Stimulated activated CD8-positive, alpha-beta memory T cell treated with anti-CD3 and anti-CD28 coated beads, Interleukin-4, amount 100 ng/mL, for 48 hours (primary cell): ENCODE measurements at regions not wholly inside any gene's neighbourhood (a gene's known extent, or its start where the extent isn't known, plus 50 kb on each side); places are given as distances from the start of the nearest gene placed in this dataset.

ENCODE experiments used
- DNase-seq: peaks from one replicate; pipeline ENCODE4 v3.0.0-alpha.2; 2020

GRCh38 chr11:29781268-29781667 lies 235.6 kb downstream of the KCNA4 start:
- no peak for DNase-seq

GRCh38 chr11:29780756-29781155 lies 236.1 kb downstream of the KCNA4 start:
- DNase-seq, result no peak

GRCh38 chr11:29773656-29774264 lies 243.1 kb downstream of the KCNA4 start:
- DNase-seq, result no peak

- DNase-seq, result no peak
Measured at GRCh38 chr11:29756871-29757270, 260.0 kb downstream of the KCNA4 start.

GRCh38 chr11:29755474-29755873 lies 261.4 kb downstream of the KCNA4 start:
- DNase-seq, result no peak

DNA sequence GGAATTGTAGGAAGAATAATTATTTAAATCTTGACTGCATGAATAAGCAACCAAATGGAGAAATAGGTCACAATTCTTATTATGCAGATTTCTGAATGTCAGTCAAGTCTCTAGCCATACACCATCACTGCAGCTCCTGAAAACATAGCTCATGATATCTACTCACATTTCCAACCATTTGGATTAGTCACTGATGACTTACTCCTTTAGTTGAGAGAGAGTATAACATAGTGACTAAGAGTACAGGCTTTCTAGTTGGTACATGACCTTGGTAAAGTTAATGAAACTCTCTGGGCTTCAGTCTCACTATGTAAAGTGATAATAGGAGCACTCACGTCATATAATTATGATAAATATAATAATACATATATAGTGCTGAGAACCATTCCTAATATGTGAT lies 265.2 kb downstream of the KCNA4 start:
- DNase-seq, result no peak

DNA sequence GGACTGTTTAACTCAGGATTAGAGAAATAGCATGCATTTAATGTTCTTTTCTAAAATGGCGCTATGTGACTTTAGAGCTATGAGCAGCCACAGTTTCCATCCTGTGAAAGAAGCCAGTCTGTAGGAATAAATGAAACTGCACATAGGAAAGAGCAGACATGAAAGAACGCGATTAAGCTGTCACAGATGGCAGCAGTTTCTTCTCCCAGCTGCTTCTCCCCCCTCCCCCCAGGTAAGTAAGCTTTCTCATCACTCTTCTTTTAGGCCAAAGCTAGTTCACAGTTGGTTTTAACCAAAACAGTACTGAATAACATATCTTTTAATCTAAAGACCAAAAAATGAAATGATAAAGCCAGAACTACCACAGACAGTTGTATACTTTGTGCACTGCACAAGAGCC lies 266.4 kb downstream of the KCNA4 start:
- DNase-seq, result no peak

DNA sequence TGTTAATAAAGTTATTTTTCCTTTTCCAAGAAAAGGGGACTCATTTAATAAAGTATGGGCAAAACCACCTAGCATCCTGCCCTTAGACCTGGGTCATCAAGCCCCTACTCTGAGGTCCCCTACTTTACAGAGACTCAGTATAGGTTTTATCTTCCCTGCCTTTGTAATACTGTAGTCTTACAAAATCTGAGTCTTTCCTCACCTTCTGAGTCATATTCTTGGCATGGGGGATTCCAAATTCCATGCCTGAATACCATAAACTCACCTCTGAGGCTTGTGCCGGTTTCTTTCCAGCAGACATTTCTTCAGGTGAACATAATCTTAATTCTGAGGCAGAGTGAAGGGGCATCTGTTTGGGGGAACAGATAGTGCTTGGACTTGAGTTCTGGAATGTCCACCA lies 282.5 kb downstream of the KCNA4 start:
- DNase-seq, result no peak

- no peak for DNase-seq
Measured at GRCh38 chr11:29713831-29714320, 303.0 kb downstream of the KCNA4 start.

DNA sequence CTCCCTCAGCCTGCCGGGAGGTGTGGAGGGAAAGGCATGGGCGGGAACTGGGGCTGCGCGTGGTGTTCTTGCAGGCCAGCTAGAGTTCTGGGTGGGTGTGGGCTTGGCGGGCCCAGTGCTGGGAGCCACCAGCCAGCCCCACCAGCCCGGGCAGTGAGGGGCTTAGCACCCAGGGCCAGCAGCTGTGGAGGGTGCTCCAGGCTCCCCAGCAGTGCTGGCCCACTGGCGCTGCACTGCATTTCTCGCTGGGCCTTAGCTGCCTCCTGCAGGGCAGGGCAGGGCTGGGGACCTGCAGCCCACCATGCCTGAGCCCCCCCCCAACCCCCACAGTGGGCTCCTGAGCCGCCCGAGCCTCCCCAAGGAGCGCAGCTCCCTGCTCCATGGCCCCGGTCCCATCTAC lies 304.2 kb downstream of the KCNA4 start:
- no peak for DNase-seq

GRCh38 chr11:29707924-29708323 lies 308.9 kb downstream of the KCNA4 start:
- no peak for DNase-seq

DNA sequence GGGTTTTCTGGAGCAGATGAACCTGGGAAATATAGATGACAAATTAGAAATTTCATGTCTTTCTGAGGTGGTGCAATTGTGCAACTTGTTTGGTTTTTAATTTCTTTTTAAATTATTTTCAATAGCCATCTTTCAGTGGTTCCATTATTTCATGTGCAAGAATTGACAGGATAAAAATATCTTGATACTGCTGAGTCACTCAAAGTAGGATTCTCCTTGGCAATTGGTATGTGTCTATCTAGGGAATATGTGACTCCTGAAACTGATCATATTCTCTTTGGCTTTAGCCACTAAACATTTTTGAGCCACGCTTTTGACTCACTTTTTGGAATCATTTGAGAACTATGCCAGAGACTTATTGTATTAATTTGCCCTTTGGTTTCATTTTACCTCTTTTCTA lies 331.5 kb downstream of the KCNA4 start:
- no peak for DNase-seq

DNA sequence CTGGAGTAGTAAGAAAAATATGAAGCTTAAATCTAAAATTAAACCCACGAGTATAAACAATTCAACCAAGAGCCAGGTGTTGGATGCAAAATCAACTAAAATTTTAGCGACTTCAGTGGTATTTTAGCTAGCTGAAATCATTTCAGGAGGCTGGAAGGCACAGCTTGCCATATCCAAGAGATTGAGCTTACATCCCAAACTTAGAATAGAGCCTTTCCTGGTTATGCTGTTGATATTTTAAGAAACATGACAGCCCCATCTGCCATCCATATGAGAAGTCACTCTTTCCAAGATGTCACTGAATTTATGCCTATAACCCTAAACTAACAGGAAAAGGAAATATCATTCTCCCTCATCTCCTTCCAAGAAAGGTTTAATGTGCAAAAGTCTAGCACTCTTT lies 334.0 kb downstream of the KCNA4 start:
- DNase-seq, result no peak

DNA sequence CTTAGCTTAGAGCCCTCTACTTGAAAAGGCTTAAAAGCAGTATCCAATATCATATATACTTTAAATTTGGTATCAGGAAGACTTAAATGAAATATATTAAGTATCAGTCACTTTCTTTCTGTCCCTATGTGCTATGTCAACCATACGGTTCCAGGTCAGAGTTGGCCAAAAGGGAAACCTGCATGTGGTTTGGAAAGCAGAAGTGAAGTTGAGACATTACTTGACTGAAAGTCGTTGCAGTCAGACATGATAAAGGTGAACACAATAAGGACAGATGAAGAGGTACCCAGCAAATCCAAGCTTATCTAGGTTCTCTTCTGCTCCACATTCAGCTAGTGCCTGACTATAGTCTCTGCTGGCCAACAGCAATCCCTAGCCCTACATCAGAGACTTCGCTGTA lies 336.8 kb downstream of the KCNA4 start:
- DNase-seq, result no peak

- no peak for DNase-seq
Measured at GRCh38 chr11:29676993-29677392, 339.8 kb downstream of the KCNA4 start.

- DNase-seq, result no peak
Measured at GRCh38 chr11:29669310-29669709, 347.5 kb downstream of the KCNA4 start.

DNA sequence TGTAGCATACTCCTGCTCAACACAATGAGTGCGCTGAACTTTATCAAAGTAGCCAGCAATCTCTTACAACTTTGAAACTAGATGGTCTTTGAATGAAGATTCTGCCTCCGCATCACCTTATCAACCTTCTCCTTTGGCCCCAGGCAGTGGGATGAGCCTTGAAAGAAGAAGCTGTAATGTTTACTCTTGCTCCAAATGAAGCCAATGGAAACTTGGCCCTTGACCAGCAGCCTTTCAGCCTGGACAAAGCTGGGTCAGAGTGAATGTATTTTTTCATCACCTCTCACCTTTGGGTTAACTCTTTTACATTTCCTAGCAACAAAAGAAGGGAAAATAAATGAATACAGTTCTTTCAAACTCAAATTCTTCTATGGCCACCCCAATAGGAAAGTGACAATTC lies 359.1 kb downstream of the KCNA4 start:
- no peak for DNase-seq

DNA sequence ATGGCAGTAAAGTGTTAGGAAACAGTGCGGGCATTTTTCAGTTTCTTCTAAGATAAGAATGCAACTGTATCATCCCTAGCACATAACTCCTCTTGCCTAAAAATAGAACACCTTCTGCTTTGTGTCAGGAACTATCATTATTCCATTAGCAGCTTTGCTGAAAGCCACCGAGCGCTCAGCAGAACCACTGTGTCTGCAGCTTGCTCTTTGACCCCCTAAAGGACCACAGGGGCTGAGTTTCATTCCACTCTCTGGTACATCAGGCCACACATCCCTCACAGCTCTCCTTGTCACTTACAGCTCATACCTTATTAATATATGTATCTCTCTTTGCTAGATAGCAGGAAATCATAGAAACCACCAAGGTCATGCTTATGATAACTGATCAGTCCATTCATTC lies 360.2 kb downstream of the KCNA4 start:
- no peak for DNase-seq

DNA sequence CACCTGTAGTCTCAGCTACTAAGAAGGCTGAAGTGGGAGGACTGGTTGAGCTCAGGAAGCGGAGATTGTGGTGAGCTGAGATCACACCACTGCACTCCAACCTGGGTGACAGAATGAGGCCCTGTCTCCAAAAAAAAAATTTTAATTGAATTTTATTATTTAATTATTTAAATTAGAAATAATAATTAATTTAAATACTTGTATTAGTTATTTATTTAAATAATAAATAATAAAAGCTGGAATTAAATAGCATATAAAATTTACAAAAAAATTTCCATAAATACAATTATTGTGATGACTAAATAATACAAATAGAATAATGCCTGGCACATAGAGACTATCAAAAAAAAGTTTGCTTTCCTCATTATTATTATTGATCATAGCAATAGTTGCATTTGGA lies 371.5 kb downstream of the KCNA4 start:
- DNase-seq, result no peak

- DNase-seq, result no peak
Measured at GRCh38 chr11:29641201-29641600, 375.6 kb downstream of the KCNA4 start.

DNA sequence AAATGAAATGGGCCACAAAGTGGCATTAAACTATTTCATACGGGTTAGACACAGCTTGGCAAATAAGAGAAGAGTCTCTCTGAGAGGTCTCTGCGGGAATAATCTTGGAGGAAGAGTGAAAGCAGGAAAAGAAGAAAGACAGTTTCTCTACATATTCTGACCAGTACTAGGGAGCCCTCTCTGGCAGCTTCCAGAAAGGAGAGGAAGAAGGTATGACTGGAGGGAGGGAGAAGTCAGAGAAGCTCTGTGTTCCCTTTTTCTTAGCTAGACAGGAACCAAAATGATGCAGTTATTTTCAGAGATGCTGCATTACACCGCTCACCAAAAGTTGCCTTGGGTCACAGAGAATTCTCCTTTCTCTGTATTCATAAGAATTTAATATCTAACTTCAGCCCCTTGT lies 382.1 kb downstream of the KCNA4 start:
- DNase-seq, result no peak

GRCh38 chr11:29634244-29634643 lies 382.6 kb downstream of the KCNA4 start:
- DNase-seq, result no peak

DNA sequence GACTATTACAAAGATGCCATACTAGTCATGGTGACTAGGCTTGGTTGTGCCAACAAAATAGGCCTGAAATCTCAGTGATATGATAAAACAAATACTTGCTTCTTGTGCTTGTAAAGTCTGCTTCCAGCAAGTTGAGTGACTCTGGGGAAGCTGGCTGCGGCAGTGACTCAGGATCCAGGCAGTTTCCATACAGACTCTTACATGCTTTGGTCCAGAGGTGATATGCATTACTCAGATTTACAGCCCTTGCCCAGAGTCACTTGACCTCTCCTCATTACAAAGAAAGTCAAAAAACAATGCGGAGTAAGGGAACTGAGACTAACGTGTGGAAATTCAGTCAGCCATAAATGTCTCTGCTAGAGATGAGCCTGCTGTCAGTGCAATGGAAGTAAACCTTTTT lies 387.5 kb downstream of the KCNA4 start:
- no peak for DNase-seq

DNA sequence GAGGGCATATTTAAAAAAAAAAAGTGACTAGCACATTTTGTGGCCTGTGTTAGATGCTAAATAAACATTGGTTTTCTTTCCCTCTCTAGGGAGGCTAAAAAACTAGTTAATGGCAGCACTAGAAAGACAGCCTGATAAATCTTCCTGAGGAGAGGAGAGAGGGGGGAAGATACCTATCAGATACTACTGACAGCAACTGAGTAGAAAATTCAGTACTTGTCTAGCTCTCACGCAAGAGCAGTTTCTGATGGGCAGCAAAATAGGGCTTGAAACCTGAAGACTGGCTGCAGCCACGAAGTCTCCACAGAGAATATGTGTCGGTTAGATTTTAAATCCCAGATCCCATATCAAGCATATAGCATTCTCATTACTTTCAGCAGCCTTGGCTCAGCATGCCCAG lies 388.2 kb downstream of the KCNA4 start:
- DNase-seq, result no peak

- DNase-seq, result no peak
Measured at GRCh38 chr11:29627541-29627940, 389.3 kb downstream of the KCNA4 start.
